Neural crest cell (in vitro differentiated cells): ENCODE measurements at regions not wholly inside any gene's neighbourhood (a gene's known extent, or its start where the extent isn't known, plus 50 kb on each side); places are given as distances from the start of the nearest gene placed in this dataset.

Experiments
- DNase-seq: peaks from one replicate; pipeline ENCODE4 v3.0.0; 2021; ENCODE audit warnings: low read depth, mixed read lengths, low spot score
- H3K27ac Mint-ChIP-seq: one replicate; pipeline ENCODE4 v1.8.0; 2021; ENCODE audit warnings: mild to moderate bottlenecking, mixed read lengths; ENCODE audit not compliant: unreplicated experiment
- H3K27me3 Mint-ChIP-seq: 2 replicates; pipeline ENCODE4 v1.8.0; 2021; ENCODE audit warnings: low read depth, mild to moderate bottlenecking, mixed read lengths
- H3K36me3 Mint-ChIP-seq: 2 replicates; pipeline ENCODE4 v1.8.0; 2021; ENCODE audit warnings: low read depth, mild to moderate bottlenecking, mixed read lengths
- H3K4me1 Mint-ChIP-seq: 2 replicates; pipeline ENCODE4 v1.8.0; 2021; ENCODE audit warnings: mixed read lengths
- H3K4me3 Mint-ChIP-seq: one replicate; pipeline ENCODE4 v1.8.0; 2021; ENCODE audit warnings: mild to moderate bottlenecking, mixed read lengths
- H3K9me3 Mint-ChIP-seq: 2 replicates; pipeline ENCODE4 v1.8.0; 2021; ENCODE audit warnings: mixed read lengths
- CTCF ChIP-seq: fragments of 200-600 bp; sonication (generic); conservative IDR thresholded peaks from 2 replicates; pipeline ENCODE4 v1.5.0; 2021; ENCODE audit warnings: antibody characterized with exemption, mild to moderate bottlenecking

- Mint-ChIP-seq H3K27me3 (no peaks in the 10 kb centered on the region), H3K27ac (no peak overlapping the region), H3K9me3 (no peaks in the 10 kb centered on the region), H3K4me1 (no peaks in the 10 kb centered on the region), H3K4me3 (no peak overlapping the region), H3K36me3 (no peaks in the 10 kb centered on the region)
- DNase-seq = no peak
- no peak for TF ChIP-seq CTCF
These were observed 1161.3 kb downstream of the SLITRK1 start for GRCh38 chr13:82720986-82721385.

DNA sequence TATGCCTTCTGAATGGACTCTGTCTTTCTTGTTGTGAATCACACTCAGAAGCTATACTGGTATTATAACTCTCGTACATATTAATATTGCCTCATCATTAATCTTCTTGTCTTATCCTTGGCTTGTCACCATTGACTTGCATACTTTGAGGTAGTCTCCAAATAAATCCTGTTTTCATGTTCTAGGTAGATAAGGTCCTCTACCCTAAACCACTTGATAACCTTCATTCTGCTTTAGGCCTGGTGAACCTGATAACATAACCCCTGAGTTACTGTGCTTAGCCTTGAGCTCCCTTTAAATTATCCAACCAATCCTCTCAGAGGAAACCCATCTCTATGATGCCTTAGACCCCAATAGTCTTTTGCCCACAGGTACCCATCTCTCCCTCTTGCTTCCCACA lies 1162.3 kb downstream of the SLITRK1 start:
- TF ChIP-seq CTCF = no peak
- H3K27me3 Mint-ChIP-seq = no peaks in the 10 kb centered on the region
- no peaks in the 10 kb centered on the region for H3K4me1 Mint-ChIP-seq
- no peak for DNase-seq
- no peaks in the 10 kb centered on the region for H3K9me3 Mint-ChIP-seq
- no peaks in the 10 kb centered on the region for H3K36me3 Mint-ChIP-seq
- no peak overlapping the region for H3K27ac Mint-ChIP-seq
- no peak overlapping the region for H3K4me3 Mint-ChIP-seq

DNA sequence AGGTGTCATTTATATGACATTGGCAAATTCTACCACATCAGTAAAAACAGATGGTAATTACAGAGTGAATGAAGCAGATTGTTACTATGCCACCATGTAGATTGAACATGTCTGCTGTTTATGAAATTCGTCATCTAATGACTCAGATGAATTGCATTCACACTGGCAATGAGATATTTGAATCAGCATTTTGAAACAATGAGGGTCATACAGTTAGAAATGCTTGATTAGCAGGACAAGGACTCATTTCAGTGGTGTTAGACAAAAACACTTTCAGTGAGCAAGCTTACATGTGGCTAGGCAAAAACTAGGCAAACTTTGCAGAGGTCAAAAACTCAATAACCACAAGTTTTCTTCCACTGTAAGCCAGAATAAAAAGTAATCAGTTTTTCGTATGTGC lies 1165.0 kb downstream of the SLITRK1 start:
- no peak for DNase-seq
- Mint-ChIP-seq H3K4me3 (no peak overlapping the region), H3K4me1 (no peaks in the 10 kb centered on the region), H3K9me3 (no peaks in the 10 kb centered on the region), H3K36me3 (no peaks in the 10 kb centered on the region), H3K27ac (no peak overlapping the region), H3K27me3 (no peaks in the 10 kb centered on the region)
- TF ChIP-seq CTCF = no peak

DNA sequence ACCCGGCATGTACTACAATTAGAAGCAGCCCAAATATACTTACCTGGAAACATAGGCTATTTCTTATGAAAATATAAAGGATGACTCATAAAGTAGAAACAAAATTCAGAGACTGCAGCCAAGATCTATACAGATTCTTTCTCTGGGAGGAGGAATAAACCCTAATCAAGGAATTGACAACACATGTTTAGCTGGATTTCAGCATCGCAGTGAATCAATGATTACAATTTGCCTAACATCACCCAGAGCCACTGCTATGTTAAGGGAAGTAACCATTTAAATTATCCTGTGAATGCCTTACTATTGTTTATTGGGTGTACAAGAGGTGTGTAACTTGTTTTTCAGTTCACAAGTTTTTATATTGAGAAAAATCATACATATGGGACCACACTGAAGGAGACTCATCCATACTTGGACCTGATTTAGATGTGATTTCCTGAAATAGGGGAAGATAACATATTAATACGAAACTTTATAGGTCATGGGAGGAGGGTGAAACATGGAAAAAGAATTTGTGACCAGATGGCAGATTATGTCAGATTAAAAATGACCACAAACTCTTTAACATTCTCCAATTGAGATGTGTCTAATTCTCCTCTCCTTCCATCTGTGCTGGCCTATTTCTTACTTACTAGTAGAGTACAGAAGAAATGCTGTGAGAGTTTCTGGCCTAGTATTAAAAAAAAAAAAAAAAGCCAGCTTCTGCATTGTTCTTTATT lies 1168.4 kb downstream of the SLITRK1 start:
- TF ChIP-seq CTCF = no peak
- no peaks in the 10 kb centered on the region for H3K4me1 Mint-ChIP-seq
- no peaks in the 10 kb centered on the region for H3K9me3 Mint-ChIP-seq
- no peak overlapping the region for H3K27ac Mint-ChIP-seq
- H3K4me3 Mint-ChIP-seq = no peak overlapping the region
- H3K27me3 Mint-ChIP-seq = no peaks in the 10 kb centered on the region
- H3K36me3 Mint-ChIP-seq = no peaks in the 10 kb centered on the region
- DNase-seq = no peak

- no peaks in the 10 kb centered on the region for H3K36me3 Mint-ChIP-seq
- H3K27ac Mint-ChIP-seq = peak overlapping the region; percentile 12
These were observed 1179.8 kb downstream of the SLITRK1 start for GRCh38 chr13:82702513-82702912.

More at GRCh38 chr13:82702513-82702912, 1179.8 kb downstream of the SLITRK1 start:
- Mint-ChIP-seq H3K9me3 (peaks cover 2% of the 10 kb centered on the region), H3K4me1 (no peaks in the 10 kb centered on the region), H3K4me3 (no peak overlapping the region), H3K27me3 (no peaks in the 10 kb centered on the region)
- no peak for TF ChIP-seq CTCF
- DNase-seq = no peak
